ENCODE measurements at regions not wholly inside any gene's neighbourhood (a gene's known extent, or its start where the extent isn't known, plus 50 kb on each side); places are given as distances from the start of the nearest gene placed in this dataset.
A peak's percentile ranks its signal among the peaks of the same experiment; 100 is the strongest.

DNA sequence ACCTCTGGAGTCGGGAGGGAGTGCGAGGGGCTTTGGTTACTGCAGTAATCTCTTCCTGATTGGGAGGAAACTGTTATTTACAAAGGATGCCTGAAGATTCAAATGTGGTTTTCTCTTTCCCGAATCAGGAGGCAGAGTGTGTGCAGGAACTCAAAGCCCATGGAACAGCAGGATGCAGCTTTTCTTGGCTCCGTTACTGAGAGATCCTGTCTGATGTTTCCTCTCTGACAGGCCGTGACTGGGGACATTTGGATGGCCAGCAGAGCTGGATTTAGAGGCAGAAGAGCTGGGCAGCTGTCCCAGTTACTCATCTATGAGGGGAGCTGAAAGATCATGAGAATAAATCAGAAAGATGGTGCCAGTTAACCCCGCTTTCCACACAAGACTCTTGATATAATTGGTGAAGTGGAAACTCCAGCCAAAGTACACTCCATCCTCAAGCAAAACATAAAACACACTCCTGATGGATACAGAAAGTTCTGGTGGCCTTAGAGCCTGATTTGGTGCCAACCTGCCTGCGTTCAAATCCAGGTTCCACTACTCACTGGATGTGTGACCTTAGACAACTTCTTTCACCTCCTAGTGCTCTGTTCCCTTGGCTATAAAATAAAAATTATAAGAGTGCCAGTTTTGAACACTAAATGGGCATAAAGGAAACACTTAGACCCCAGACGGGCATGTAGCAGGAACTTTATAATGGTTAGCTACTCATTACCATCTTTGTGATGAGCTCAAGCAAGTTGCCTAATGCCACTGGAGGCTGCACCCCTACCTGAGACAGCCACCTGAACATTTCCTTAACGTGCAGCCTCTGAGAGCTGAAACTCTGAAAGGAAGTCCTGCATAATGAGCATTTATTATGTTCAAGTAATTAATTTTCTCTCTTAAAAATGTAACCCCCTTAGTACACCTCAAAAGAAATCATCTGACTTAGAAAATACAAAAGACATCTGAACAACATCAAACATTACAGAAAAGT, 349.0 kb upstream of the GATB start:
- peak; percentile 67 for DNase-seq

DNA sequence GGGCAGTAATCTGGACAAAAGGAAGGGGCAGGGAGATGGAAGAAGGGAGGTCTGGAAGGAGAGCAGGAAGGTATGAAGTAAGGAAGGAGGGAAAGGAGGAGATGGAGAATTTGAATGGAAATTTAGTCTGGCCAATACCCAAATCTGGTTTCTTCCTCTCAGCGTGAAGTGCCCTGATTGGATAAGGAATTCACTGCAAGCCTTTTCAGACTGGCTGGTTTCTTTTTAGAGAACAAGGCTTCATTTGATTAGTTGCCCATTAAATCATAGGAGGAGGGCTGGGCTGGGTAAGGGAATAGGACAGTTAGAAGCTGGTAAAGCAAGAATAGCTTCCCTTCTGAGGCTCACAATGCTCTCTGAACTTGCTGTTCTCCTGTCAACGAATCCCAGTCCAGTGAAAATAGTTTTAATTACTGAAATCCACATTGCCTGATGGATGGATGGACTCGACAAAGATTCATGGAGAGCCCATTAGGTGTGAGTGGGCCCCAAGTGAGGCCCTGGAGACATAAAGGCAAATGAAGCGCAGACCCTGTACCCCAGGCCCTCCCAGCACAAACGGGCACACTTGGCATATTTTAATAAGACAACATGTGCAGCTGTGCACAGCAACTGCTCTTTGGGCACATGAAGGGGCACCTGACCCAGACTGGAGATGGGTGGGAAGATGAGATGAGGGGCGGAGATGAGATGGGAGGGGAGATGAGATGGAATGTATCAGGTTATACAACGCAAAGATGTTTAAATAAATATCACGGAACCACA, 347.1 kb upstream of the GATB start:
- no peak for DNase-seq

DNA sequence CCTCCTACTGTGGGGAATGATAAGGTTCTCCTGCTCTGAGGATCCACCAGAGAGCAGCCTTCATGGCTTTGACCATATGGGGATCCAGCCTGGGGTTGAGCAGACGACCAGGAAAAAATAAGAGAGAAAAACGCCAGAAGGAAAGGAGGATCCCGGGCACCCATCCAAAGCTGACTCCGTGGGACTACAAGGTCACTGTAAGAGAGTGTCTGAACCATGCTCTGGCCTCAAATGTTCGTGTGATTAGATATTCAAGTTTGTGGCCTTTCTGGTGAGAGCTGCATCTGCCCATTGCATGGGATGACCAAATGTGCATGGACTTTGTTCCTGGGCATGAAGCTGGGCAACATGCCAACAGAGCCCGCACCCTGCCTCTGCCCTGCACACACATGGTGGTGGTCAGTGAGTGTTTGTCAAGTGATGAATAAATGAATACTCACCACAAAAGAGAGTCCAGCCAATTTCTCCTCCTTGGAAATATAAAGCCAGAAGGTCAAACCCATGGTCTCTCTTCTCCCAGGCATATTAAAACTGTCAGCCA, 346.0 kb upstream of the GATB start:
- no peak for DNase-seq

DNA sequence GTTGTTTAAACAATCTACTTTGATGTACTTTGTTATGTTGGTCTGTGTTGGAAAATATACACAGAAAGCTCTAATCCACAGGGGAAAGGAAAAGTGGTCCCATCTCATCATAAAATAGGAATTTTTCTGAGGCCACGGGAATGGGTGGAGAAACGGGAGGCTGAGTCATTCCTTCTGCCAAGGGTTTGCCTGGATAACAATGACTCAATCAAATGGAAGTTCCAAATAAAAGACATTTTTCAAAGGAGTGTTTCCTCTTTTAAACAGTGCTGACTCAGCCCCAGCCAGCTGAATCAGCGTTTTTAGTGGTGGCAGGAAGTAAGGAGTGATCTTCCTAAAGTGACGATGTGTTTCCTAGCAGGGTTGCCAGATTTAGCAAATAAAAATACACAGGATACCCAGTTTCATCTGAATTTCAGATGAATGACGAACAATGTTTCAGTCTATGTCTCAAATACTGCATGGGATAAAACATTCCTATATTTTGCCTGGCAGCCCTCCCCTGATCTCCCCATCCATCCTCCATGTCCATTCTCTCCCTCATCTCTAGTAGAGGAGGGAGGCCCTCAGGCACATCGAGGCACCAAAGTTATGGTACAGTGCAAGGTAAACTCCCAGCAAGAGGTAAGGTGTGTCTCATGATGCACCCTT, 345.4 kb upstream of the GATB start:
- DNase-seq: peak; percentile 86

DNA sequence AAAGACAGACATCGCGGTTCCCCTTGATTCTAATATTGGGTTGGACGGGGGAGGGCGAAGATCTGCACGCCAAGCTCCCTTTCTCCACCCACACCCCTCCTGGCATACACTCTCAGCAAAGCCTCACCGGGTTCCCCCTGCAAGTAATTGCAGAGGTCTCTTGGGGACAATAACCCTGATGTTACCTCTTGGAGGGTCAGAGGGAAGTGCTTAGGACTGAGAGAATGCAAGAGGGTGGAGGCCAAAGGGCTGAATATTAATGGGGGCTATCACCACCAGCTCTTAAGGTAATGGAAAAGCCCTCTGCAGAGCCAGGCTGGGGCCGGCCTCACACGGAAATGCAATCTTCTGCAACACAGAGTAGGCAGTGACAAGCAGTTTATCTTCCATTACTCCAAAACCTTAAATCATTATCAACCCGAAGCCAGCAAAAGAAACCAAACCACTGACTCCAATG, 344.1 kb upstream of the GATB start:
- DNase-seq: no peak

DNA sequence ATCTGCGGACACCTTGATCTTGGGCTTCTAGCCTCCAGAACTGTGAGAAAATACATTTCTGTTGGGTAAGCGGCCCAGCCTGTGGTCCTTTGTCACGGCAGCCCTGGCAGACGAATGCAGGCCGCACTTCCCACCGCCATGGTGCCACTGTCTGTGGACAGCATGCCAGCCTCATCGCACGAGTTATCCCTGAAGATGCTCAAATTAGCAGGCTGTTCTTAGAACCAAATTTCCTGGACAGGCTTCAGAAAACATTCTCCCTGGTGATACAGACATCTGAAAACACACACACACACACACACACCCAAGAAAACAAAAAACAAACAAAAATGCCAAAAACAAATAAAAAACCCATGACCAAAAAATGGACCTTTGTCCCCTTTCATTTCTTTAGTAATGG, 343.5 kb upstream of the GATB start:
- DNase-seq: no peak

DNA sequence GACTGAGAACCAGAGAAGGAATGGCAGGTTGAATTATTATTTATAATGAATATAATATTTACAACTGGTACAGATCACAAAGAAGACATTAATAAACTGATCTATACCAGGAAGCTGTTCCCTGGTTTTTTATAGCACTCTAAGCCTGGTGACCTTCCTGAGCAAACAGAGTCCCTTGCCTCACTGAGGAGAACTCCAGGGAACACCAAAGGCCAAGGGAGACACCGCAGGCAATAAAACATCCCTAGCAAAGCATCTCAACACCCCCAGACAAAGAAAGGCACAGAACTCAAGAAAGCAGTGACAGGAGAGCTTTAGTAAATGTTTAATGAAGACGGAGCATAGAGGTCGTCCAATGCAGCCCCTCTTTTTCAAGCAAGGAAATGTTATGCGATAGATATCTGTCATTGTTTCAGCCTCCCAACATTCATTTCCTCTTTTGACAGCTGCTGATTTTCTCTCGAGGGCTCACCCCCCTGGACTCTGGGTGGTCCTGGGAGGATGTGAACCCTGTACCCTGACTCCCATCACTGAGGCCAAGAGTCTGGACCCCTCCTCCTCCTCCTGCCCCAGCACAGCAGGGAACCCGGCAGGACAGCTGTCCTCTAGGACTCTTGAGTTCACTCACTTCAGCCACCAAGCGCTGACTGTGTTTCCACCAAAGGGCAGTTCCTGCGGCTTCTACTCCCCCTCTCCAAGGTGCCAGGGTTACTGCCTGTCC, 342.5 kb upstream of the GATB start:
- no peak for DNase-seq

DNA sequence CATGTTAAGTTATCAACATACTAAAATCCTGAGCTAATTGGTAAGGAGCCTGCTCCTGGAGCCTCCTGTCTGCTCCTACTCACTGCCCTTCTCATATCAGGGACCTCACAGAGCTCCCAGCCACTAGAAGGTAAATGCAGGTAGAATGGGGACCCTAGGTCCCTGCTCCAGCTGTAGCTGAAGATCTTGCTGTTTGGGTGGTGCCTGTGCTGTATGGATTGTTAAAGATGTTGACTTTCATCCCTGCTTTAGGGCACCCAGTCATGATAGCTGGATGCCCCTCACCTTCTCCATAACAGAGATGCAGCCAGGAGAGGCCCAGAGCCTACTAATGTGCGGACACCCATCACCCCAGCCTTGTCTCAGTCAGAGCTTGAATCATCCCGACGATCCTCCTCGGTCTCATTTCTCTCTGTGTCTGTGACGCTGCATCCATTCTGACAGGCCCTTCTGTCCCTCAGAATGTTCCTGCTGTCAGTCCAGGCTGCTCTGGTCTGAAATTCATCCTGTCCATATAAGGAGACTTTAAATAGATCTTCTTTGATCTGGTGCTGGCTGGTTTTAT, 341.7 kb upstream of the GATB start:
- no peak for DNase-seq

DNA sequence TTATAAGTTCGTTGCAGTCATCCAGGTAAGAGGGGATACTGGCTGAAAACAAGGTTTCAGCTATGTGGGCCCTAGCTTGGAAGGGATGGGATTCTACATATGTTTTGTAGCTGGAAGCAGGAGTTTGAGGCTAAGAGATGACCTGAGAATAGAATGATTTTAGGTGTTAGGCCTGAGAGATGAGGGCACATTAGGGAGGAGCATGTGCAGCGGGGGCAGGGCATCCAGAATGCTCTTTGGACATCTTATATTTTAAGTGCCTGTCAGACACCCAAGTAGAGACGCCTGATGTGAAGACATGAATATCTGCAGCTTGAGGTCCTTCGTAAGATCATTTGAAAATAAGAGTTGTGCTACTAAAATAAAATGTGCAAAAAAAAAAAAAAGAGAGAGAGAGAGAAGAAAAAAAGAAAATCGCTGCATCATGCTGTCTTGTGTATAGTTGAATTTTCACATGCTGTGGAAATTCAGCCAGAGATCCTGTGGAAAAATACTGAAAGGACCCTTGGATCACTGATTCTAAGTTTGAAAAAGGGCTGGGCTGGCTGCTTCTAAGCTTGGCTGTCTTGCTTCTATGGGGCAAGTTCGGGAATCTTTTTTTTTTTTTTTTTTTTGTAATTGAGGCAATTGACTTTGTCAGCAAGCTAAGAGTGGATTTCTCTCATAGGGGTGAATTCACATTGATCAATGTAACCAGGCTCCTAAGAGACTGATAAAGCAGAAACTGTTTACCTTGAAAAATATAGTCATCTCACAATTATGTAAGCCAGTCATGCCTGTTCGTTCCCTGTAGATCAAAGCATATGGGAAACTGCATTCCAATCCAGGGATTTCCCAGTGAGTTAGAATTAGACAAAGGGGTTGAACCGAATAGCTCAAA, 341.0 kb upstream of the GATB start:
- no peak for DNase-seq

DNA sequence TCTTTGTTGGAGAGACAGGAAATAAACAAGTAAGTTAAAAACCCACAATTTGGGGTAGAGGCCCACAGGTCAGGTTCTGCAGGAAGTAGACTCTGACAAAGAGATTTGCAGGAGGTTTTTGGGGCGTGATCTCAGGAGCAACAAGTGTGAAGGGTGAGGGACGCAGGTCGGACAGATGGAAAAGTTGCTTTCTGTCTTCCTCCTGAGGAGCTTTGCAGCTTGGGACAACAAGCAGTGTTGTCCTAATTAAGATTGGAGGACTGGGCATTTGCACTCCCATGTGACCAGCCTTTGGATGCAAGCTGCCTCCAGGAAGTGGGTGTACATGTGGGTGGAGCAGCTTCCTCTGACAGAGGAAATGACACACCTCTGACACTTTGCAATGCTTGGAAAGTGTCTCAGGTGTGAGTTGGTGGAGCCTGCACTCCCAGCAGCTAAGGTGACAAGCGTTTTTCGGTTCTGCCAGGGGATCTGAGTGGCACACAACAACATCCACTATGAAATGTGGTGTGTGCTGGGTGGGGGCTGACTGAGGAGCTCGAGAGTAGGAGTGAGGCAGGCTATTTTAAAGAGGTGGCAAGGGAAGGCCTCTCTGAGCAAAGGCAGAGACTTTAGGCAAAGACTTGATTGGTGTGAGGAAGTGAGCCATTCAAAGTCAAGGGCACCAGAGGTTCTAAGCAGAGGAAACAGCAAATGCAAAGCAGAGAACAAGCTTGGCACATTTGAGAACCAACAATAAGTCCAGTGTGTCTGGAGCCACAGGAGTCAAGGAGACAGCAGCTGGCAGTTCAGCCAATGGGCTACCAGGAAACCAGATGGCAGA, 339.8 kb upstream of the GATB start:
- DNase-seq: no peak

DNA sequence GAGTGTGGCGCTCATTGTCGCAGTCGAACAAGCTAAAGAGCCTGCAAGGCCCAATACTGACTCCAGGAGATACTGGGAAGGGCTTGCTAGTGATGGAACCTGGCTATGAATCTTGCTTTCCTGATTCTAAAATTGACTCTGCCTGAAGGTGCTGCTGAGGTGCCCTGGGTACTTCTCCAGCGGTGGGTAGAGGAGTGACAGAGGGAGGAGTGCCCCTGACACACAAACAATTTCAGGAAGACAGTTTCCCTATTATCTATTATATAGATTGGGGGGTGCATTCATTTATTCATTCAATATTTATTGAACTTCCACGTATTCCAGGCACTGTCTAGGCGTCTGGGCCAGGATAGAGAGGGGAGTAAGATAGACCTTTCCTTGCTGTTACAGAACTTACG, 339.2 kb upstream of the GATB start:
- no peak for DNase-seq

DNA sequence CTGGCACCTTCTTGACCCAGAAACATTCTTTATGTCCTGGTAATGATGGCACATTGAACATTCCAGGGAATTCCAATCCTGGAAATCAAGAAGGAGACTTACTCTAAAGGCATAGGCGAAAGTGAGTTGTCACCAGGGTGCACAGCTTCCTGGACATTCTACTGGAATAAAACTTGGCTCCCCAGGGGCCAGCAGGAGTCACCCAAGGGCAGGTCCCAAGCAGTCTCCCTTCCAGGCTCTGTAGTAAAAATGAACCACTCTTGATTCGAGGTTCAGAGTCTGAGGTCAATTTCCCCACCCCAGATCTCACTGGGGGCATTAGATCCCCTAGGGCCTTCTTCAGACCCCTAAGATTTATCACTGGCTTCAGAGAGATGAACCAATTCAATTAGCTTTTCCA, 338.7 kb upstream of the GATB start:
- DNase-seq: no peak

DNA sequence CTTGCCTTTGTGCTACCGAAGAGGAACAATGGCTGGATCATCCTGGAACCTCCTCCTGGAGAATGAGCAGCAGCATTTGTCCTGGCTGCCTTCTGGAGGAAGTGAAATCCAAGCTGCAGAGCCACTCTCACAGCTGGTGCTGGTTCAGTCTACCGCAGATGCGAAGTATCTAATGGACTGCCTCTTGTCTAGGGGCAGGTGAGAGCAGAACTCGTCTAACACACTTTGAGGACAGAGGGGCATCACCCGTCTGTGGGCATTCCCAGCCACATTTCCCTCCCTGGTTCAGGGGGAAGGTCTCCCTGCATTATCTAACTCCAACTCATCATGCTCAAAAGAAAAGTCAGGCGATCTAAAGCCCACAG, 338.2 kb upstream of the GATB start:
- no peak for DNase-seq

DNA sequence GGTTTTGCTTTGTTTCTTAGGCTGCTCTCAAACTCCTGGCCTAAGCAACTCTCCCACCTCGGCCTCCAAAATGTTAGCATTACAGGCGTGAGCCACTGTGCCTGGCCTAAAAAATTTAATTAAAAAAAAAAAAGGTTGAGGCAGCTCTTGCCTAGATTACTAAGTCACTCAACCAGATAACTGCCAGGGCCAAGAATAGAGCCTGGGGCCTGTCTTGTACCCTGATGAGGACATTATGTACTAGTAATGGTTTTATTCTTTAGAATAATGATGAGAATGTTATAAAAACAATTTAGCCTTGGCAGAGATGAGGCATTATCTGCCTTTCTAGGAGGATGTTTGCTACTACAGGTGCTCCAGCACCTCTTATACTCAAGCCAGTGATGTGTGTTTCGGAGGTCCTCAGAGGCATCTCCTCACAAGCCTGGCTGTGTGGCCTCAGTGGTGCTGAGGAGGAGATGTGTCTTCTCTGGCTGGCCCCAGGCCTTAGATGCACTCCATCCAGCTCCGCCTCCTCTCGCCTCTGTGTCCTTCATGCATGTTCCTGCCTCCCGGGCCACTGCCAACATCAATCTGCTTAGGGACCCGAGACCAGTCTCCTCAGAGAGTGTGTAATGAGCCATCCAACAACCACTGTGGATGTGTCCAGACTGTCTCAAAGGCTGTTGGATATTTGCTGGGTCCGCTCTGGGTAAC, 337.7 kb upstream of the GATB start:
- no peak for DNase-seq

DNA sequence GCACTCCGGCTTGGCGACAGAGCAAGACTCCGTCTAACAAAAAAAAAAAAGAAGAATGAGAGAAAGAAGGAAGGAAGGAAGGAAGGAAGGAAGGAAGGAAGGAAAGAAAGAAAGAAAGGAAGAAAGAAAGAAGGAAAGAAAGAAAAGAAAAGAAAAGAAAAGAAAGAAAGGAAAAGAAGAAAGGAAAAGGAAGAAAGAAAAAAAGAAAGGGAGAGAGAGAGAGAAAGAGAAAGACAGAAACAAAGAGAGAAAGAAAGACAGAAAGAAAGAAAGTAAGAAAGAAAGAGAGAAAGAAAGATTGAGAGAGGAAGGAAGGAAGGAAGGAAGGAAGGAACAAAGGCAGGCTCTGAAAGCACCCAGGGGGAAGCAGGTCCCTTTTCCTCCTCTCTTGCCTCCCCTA, 336.6 kb upstream of the GATB start:
- no peak for DNase-seq

DNA sequence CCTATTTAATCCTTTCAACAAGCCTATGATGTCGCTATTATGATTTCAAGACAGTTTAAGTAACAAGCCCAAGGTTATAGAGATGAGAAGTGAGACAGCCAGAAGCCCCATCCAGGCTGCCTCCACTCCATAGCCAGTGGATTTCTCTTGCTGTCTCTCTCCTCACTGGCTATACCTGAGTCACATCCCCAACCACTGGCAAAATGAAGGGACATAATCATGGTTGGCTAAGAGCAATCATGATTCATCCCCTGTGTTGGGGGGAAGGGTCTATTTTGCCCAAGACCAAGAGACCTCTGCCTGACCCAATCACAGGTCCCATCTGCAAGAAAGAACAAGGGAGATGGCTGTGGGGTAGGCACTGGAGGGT, 334.9 kb upstream of the GATB start:
- DNase-seq: no peak

DNA sequence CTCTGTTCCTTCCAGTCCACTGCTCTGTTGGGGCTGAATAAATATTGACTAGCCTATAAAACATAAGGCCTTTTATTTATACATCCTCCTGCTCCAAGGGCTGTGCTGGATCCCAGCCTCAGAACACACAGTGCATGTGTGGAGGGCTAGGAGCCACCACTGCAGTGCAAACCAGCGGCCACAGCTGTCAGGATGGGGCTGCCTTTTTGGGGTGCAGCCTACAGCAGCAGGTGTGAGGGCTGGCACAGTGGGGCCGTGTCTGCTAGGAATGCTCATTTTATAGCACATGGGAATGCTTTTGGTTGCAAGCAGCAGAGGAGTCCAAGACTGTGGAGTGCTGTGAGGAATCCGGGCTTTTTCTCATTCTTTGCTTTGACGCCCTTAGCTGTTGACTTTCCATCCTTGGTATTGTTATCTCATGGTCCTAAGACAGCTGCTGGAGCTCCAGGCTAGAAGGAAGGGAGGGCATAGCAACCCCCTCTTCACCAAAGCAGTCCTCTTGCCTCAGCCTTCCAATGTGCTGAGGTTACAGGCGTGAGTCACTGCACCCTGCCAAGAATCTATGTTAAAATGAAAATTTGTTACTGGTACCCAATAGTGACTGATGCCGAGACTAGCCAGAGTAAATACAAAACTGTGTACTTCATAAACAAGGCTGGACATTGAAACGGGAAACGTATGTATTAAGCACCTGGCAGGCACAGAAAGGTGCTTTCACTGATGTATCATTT, 334.3 kb upstream of the GATB start:
- DNase-seq: no peak

DNA sequence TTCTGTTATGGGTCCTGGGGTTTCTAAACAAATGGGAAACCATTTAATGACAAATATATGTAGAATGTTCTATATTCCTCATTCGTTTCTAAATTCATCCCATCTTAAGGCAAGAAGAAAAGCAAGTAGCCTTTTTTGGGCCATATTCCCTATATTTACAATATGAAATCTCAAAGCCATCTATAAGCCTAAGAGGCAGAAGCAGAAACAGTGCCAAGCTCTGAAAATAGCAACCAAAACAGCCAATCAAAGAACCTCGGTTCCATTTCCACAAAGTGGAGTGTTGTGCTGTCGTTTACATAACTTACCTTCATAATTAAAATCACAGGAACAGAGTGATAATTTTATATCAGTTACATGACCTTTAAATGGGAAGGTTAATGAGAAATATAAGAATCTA, 330.6 kb upstream of the GATB start:
- no peak for DNase-seq

DNA sequence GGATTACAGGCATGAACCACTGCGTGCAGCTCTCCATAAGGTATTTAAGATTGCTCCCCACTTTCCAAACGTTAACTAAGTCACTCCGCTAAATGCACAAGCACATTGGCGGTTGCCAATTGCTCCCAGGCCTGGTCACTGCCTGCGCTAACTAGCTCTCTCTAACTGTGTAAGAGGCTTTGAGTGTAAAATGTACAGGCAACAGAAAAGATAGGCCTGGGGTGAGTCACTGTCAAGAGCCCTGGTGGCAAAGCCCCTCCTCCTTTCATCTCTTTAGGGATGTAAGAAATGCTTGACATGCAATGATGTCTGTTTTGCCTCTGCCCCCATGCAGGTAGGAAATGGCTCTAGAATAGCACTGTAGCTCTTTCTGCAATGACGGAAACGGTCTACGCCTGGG, 329.7 kb upstream of the GATB start:
- DNase-seq: peak; percentile 48
